Stimulated activated CD8-positive, alpha-beta memory T cell treated with anti-CD3 and anti-CD28 coated beads, Interleukin-12 subunit alpha, Interleukin-12 subunit beta, amount 100 ng/mL, for 1 hour (primary cell): ENCODE measurements at regions not wholly inside any gene's neighbourhood (a gene's known extent, or its start where the extent isn't known, plus 50 kb on each side); places are given as distances from the start of the nearest gene placed in this dataset.

Experiments
- DNase-seq: peaks from one replicate; pipeline ENCODE4 v3.0.0-alpha.2; 2020; ENCODE audit warnings: low read depth

- DNase-seq = no peak
These were observed 334.9 kb downstream of the CYP26B1 start for GRCh38 chr2:71812736-71813135.

GRCh38 chr2:71811726-71812125, 335.9 kb downstream of the CYP26B1 start:
- no peak for DNase-seq

GRCh38 chr2:71811157-71811556, 336.5 kb downstream of the CYP26B1 start:
- no peak for DNase-seq

GRCh38 chr2:71807581-71808451, 339.8 kb downstream of the CYP26B1 start:
- DNase-seq = no peak

GRCh38 chr2:71806432-71806831, 341.2 kb downstream of the CYP26B1 start:
- no peak for DNase-seq

GRCh38 chr2:71804281-71804751, 343.3 kb downstream of the CYP26B1 start:
- DNase-seq = no peak

- no peak for DNase-seq
These were observed 344.3 kb downstream of the CYP26B1 start for GRCh38 chr2:71803398-71803797.

GRCh38 chr2:71802556-71802955, 345.1 kb downstream of the CYP26B1 start:
- no peak for DNase-seq

- DNase-seq = no peak
These were observed 345.7 kb downstream of the CYP26B1 start for GRCh38 chr2:71801969-71802368.

- no peak for DNase-seq
These were observed 346.1 kb downstream of the CYP26B1 start for GRCh38 chr2:71801556-71801955.

- no peak for DNase-seq
These were observed 346.8 kb downstream of the CYP26B1 start for GRCh38 chr2:71800851-71801250.

GRCh38 chr2:71800106-71800809, 346.9 kb downstream of the DYSF start:
- DNase-seq = no peak

- DNase-seq = no peak
These were observed 345.7 kb downstream of the DYSF start for GRCh38 chr2:71799013-71799575.

- no peak for DNase-seq
These were observed 345.1 kb downstream of the DYSF start for GRCh38 chr2:71798266-71799012.

- DNase-seq = no peak
These were observed 343.9 kb downstream of the DYSF start for GRCh38 chr2:71797035-71797810.

GRCh38 chr2:71796174-71796593, 342.8 kb downstream of the DYSF start:
- no peak for DNase-seq

- DNase-seq = no peak
These were observed 342.1 kb downstream of the DYSF start for GRCh38 chr2:71795486-71795885.

- DNase-seq = no peak
These were observed 341.2 kb downstream of the DYSF start for GRCh38 chr2:71794611-71795010.

- no peak for DNase-seq
These were observed 340.6 kb downstream of the DYSF start for GRCh38 chr2:71793926-71794325.

- DNase-seq = no peak
These were observed 339.8 kb downstream of the DYSF start for GRCh38 chr2:71792926-71793761.
